B cell (primary cell): ENCODE measurements at regions not wholly inside any gene's neighbourhood (a gene's known extent, or its start where the extent isn't known, plus 50 kb on each side); places are given as distances from the start of the nearest gene placed in this dataset.

Experiments
- ATAC-seq: fragments of 200-7000 bp; cut with Tn5 transposase; one replicate; pipeline ENCODE4 v1.10.0; 2021; ENCODE audit warnings: low read depth, mild to moderate bottlenecking, moderate number of reproducible peaks, moderate library complexity
- CTCF ChIA-PET: fragments of 350-600 bp; sonication (Branson Sonifier 250); formaldehyde crosslinking; loops from one replicate; lab custom pipeline; 2021; ENCODE audit warnings: antibody characterized with exemption, inconsistent platforms; lab: Charles Lee
- POLR2A ChIA-PET: fragments of 350-600 bp; sonication (Branson Sonifier 250); formaldehyde crosslinking; loops from one replicate; lab custom pipeline; 2021; ENCODE audit warnings: antibody characterized with exemption; lab: Charles Lee
- DNase-seq: peaks from one replicate; pipeline ENCODE4 v3.0.0; 2013
- H2AFZ ChIP-seq: 2 replicates; pipeline ENCODE4 v1.6.1; 2012; ENCODE audit warnings: mild to moderate bottlenecking, low read depth, low read length; ENCODE audit not compliant: insufficient read depth, poor library complexity, severe bottlenecking
- H3K27ac ChIP-seq, 2 donors: 1 replicate in 1 of 2; 2 replicates in 1 of 2; pipeline ENCODE4 v1.5.1; 2012 to 2013; ENCODE audit warnings: low read length in 2 of 2, mild to moderate bottlenecking in 2 of 2, moderate library complexity in 1 of 2
- H3K27me3 ChIP-seq, 4 experiments: fragments of 200-600 bp in 1 of 4; sonication (generic) in 1 of 4; replicated peaks in 1 of 4; 1 replicate in 2 of 4; 2 replicates in 2 of 4; pipeline versions ENCODE4 v1.6.1 to v1.7.0; 2013 to 2016; ENCODE audit warnings: low read length in 3 of 4, mild to moderate bottlenecking in 2 of 4, mixed read lengths in 1 of 4, moderate library complexity in 1 of 4; ENCODE audit not compliant: insufficient read depth in 4 of 4, control insufficient read depth in 3 of 4; ENCODE audit errors: control extremely low read depth in 1 of 4
- H3K36me3 ChIP-seq, 2 experiments: replicated peaks in 1 of 2; 1 replicate in 1 of 2; 2 replicates in 1 of 2; pipeline versions ENCODE4 v1.6.1 to v1.7.1; 2013; ENCODE audit warnings: low read length in 1 of 2; ENCODE audit not compliant: insufficient read depth in 2 of 2, control insufficient read depth in 1 of 2; ENCODE audit errors: control extremely low read depth in 1 of 2, extremely low read depth in 1 of 2
- H3K4me1 ChIP-seq, 2 donors: fragments of 200-600 bp in 1 of 2; sonication (generic) in 1 of 2; 1 replicate in 1 of 2; 2 replicates in 1 of 2; pipeline versions ENCODE4 v1.5.1 to v1.6.1; 2013 to 2017; ENCODE audit warnings: low read length in 2 of 2; ENCODE audit not compliant: control insufficient read depth in 2 of 2, insufficient read depth in 2 of 2
- H3K4me2 ChIP-seq: replicated peaks from 2 replicates; pipeline ENCODE3; 2012; ENCODE audit warnings: mild to moderate bottlenecking, low read depth, low read length; ENCODE audit not compliant: poor library complexity, severe bottlenecking
- H3K4me3 ChIP-seq, 5 experiments: fragments of 200-600 bp in 1 of 5; sonication (generic) in 1 of 5; 1 replicate in 3 of 5; 2 replicates in 2 of 5; pipeline versions ENCODE4 v1.5.1 to v1.7.0; 2011 to 2016; ENCODE audit warnings: low read length in 4 of 5, mild to moderate bottlenecking in 4 of 5, low read depth in 2 of 5, control low read depth in 1 of 5, moderate library complexity in 1 of 5; ENCODE audit not compliant: insufficient read depth in 1 of 5; ENCODE audit errors: control extremely low read depth in 1 of 5, extremely low read depth in 1 of 5
- H3K79me2 ChIP-seq: fragments of 200-600 bp; sonication (generic); one replicate; pipeline ENCODE4 v1.6.0; 2016; ENCODE audit warnings: low read length; ENCODE audit not compliant: control insufficient read depth, insufficient read depth
- H3K9ac ChIP-seq: fragments of 200-600 bp; sonication (generic); 2 replicates; pipeline ENCODE4 v1.6.1; 2017; ENCODE audit warnings: mild to moderate bottlenecking, low read length, moderate library complexity
- H3K9me3 ChIP-seq, 3 donors: one replicate each; pipeline versions ENCODE4 v1.6.1 to v1.7.1; 2013; ENCODE audit warnings: low read length in 2 of 3; ENCODE audit not compliant: control insufficient read depth in 2 of 3, insufficient read depth in 1 of 3; ENCODE audit errors: control extremely low read depth in 1 of 3
- H4K20me1 ChIP-seq: 2 replicates; pipeline ENCODE4 v1.6.0; 2012; ENCODE audit warnings: mild to moderate bottlenecking, low read length; ENCODE audit not compliant: insufficient read depth, control insufficient read depth, poor library complexity, severe bottlenecking
- H3K27ac Mint-ChIP-seq: one replicate; pipeline ENCODE4 v1.8.0; 2021; ENCODE audit warnings: mixed read lengths
- H3K27me3 Mint-ChIP-seq: one replicate; pipeline ENCODE4 v1.8.0; 2021; ENCODE audit warnings: mixed read lengths
- H3K4me1 Mint-ChIP-seq: one replicate; pipeline ENCODE4 v1.8.0; 2021; ENCODE audit warnings: mixed read lengths
- H3K4me3 Mint-ChIP-seq: one replicate; pipeline ENCODE4 v1.8.0; 2021; ENCODE audit warnings: mixed read lengths
- H3K9me3 Mint-ChIP-seq: one replicate; pipeline ENCODE4 v1.8.0; 2022; ENCODE audit warnings: mixed read lengths; ENCODE audit not compliant: insufficient read depth
- CTCF ChIP-seq: fragments of 200-600 bp; IDR thresholded peaks from one replicate; pipeline ENCODE4 v1.8.0; 2022; ENCODE audit warnings: antibody characterized with exemption, mild to moderate bottlenecking
- EZH2 ChIP-seq: IDR thresholded peaks from 2 replicates; pipeline ENCODE4 v1.6.1; 2012; ENCODE audit warnings: borderline replicate concordance, low read depth, mild to moderate bottlenecking, moderate library complexity, low read length; ENCODE audit not compliant: insufficient read depth, poor library complexity, severe bottlenecking
- WGBS: methylation state at CpG from one replicate; pipeline ENCODE4 v1.1.5; 2013; ENCODE audit warnings: missing lambda C conversion rate; ENCODE audit not compliant: insufficient coverage; 5-methylcytosine and 5-hydroxymethylcytosine counted together
- intact Hi-C: fragments of 100-400 bp; cut with micrococcal nuclease; formaldehyde crosslinking; loops from one replicate; pipeline ENCODE4 v1.10.0; 2022

- ATAC-seq (no peak), DNase-seq (no peak)
- H3K4me3 ChIP-seq = no peak overlapping the region
- Mint-ChIP-seq H3K27me3 (peaks cover 5% of the 10 kb centered on the region), H3K27ac (no peak overlapping the region), H3K4me3 (no peak overlapping the region), H3K4me1 (no peaks in the 10 kb centered on the region), H3K9me3 (no peaks in the 10 kb centered on the region)
- H2AFZ ChIP-seq = no peak overlapping the region
- H3K4me2 ChIP-seq = no peak overlapping the region
- H3K27ac ChIP-seq = no peak overlapping the region
- H4K20me1 ChIP-seq = no peaks in the 10 kb centered on the region
- ChIA-PET POLR2A (no interaction called here), CTCF (no interaction called here)
- H3K27me3 ChIP-seq = peaks cover 0 to under 1% (median 0%) of the 10 kb centered on the region in 4 experiments
- H3K9ac ChIP-seq = no peak overlapping the region
- H3K79me2 ChIP-seq = no peaks in the 10 kb centered on the region
- WGBS = 55% methylated on average over 8 of the region's 12 CpGs
- no peaks in the 10 kb centered on the region for H3K36me3 ChIP-seq
- intact Hi-C loops = no loop called here
- no peaks in the 10 kb centered on the region for H3K4me1 ChIP-seq
- TF ChIP-seq CTCF (no peak), EZH2 (no peak)
- H3K9me3 ChIP-seq = no peaks in the 10 kb centered on the region
Measured at GRCh38 chr1:29675481-29676263, 439.4 kb downstream of the PTPRU start.

- no peaks in the 10 kb centered on the region for H3K9me3 ChIP-seq
- ATAC-seq = no peak
- no peaks in the 10 kb centered on the region for H3K9me3 Mint-ChIP-seq
Measured at GRCh38 chr1:29674627-29675326, 438.5 kb downstream of the PTPRU start.

More at GRCh38 chr1:29674627-29675326, 438.5 kb downstream of the PTPRU start:
- intact Hi-C loops = no loop called here
- no peak for DNase-seq
- no peak overlapping the region for H3K4me3 Mint-ChIP-seq
- TF ChIP-seq EZH2 = no peak
- no peak for TF ChIP-seq CTCF
- POLR2A ChIA-PET = no interaction called here
- peaks cover 5% of the 10 kb centered on the region for H3K27me3 Mint-ChIP-seq
- Histone ChIP-seq H3K79me2 (no peaks in the 10 kb centered on the region), H3K4me1 (no peaks in the 10 kb centered on the region), H2AFZ (no peak overlapping the region), H3K9ac (no peak overlapping the region), H4K20me1 (no peaks in the 10 kb centered on the region), H3K36me3 (no peaks in the 10 kb centered on the region), H3K4me2 (no peak overlapping the region), H3K27ac (no peak overlapping the region), H3K4me3 (no peak overlapping the region), H3K27me3 (peaks cover 0 to 2% (median 0%) of the 10 kb centered on the region in 4 experiments)
- no peak overlapping the region for H3K27ac Mint-ChIP-seq
- CTCF ChIA-PET = no interaction called here
- WGBS = 83% methylated on average over 5 of the region's 6 CpGs
- H3K4me1 Mint-ChIP-seq = no peaks in the 10 kb centered on the region
